Uterus (tissue), 3 donors: ENCODE measurements at regions not wholly inside any gene's neighbourhood (a gene's known extent, or its start where the extent isn't known, plus 50 kb on each side); places are given as distances from the start of the nearest gene placed in this dataset.

Experiments used
- DNase-seq, 2 donors: peaks; one replicate each; pipeline ENCODE4 v3.0.0-alpha.2; 2019 to 2020
- H3K27ac ChIP-seq, 2 donors: fragments of 200-600 bp; sonication (generic); 1 replicate in 1 of 2; 2 replicates in 1 of 2; pipeline ENCODE4 v1.5.1; 2016 to 2018
- H3K27me3 ChIP-seq, 2 donors: fragments of 200-600 bp; sonication (generic); one replicate each; pipeline ENCODE4 v1.5.1; 2018 to 2019; ENCODE audit warnings: control low read depth in 1 of 2
- H3K36me3 ChIP-seq, 2 donors: fragments of 200-600 bp; sonication (generic); one replicate each; pipeline ENCODE4 v1.5.1; 2019; ENCODE audit warnings: control low read depth in 1 of 2
- H3K4me1 ChIP-seq, 2 donors: fragments of 200-600 bp; sonication (generic); one replicate each; pipeline ENCODE4 v1.5.1; 2018 to 2019; ENCODE audit warnings: control low read depth in 1 of 2
- H3K4me3 ChIP-seq, 2 donors: fragments of 200-600 bp; sonication (generic); 1 replicate in 1 of 2; 2 replicates in 1 of 2; pipeline ENCODE4 v1.5.1; 2018 to 2019; ENCODE audit warnings: mild to moderate bottlenecking in 1 of 2
- H3K9me3 ChIP-seq, 2 donors: fragments of 200-600 bp; sonication (generic); one replicate each; pipeline ENCODE4 v1.5.1; 2019; ENCODE audit warnings: control low read depth in 1 of 2
- POLR2A ChIP-seq, 2 donors: fragments of 450-650 bp; IDR thresholded peaks; one replicate each; pipeline ENCODE4 v1.6.1; 2016; ENCODE audit warnings: antibody characterized with exemption in 2 of 2, mild to moderate bottlenecking in 1 of 2, moderate library complexity in 1 of 2
- intact Hi-C: fragments of 100-400 bp; cut with DNase I; formaldehyde crosslinking; loops from one replicate; pipeline ENCODE4 v1.15.1; 2023; ENCODE audit warnings: low total_unique reads
- TF ChIP-seq, protein P1 (sequence below), 4 experiments: fragments of 200-600 bp in 2 of 4; fragments of 450-650 bp in 2 of 4; sonication (generic) in 2 of 4; IDR thresholded peaks; one replicate each; pipeline ENCODE4 v1.5.1; 2016 to 2019; ENCODE audit warnings: antibody characterized with exemption in 4 of 4, mild to moderate bottlenecking in 2 of 4, moderate library complexity in 1 of 4
- donor health status: DM: yes; HTN: yes; CAD: no.

DNA sequence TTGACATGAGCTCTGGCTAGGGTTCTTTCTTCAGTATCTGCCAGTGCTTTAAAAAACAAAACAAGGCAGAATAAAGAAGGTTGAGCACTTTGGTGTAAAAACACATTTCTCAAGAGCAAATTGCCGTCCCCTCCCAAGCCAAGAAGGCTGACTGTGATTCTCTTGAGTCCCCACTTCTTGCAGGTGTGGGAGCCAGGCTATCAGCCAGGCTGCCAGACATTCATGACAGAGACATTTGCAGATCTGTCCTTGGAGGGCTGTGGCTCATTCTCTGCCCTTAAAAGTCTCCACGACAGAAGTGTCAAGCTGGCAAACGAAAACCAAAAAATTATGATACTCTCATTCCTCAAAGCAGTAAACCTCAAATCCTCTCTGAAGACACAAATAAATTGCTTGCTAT, 749.3 kb upstream of the HS6ST1 start:
- H3K4me1 ChIP-seq, result no peaks in the 10 kb centered on the region
- no peaks in the 10 kb centered on the region for H3K9me3 ChIP-seq
- H3K27me3 ChIP-seq, result no peaks in the 10 kb centered on the region
- H3K36me3 ChIP-seq, result no peaks in the 10 kb centered on the region
- H3K4me3 ChIP-seq, result no peak overlapping the region
- intact Hi-C loops, result no loop called here
- no peak for TF ChIP-seq POLR2A (IDR thresholded peaks at IDR 0.05)
- TF ChIP-seq, protein P1, sequence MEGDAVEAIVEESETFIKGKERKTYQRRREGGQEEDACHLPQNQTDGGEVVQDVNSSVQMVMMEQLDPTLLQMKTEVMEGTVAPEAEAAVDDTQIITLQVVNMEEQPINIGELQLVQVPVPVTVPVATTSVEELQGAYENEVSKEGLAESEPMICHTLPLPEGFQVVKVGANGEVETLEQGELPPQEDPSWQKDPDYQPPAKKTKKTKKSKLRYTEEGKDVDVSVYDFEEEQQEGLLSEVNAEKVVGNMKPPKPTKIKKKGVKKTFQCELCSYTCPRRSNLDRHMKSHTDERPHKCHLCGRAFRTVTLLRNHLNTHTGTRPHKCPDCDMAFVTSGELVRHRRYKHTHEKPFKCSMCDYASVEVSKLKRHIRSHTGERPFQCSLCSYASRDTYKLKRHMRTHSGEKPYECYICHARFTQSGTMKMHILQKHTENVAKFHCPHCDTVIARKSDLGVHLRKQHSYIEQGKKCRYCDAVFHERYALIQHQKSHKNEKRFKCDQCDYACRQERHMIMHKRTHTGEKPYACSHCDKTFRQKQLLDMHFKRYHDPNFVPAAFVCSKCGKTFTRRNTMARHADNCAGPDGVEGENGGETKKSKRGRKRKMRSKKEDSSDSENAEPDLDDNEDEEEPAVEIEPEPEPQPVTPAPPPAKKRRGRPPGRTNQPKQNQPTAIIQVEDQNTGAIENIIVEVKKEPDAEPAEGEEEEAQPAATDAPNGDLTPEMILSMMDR (IDR thresholded peaks at IDR 0.05), result no peak
- no peak for DNase-seq
- no peak overlapping the region for H3K27ac ChIP-seq

GRCh38 chr2:129068543-129068942, 749.9 kb upstream of the HS6ST1 start:
- no peaks in the 10 kb centered on the region for H3K27me3 ChIP-seq
- no peak for DNase-seq
- H3K27ac ChIP-seq, result no peak overlapping the region
- H3K9me3 ChIP-seq, result no peaks in the 10 kb centered on the region
- intact Hi-C loops, result no loop called here
- H3K4me3 ChIP-seq, result no peak overlapping the region
- H3K36me3 ChIP-seq, result no peaks in the 10 kb centered on the region
- no peak for TF ChIP-seq POLR2A (IDR thresholded peaks at IDR 0.05)
- TF ChIP-seq, protein P1 (IDR thresholded peaks at IDR 0.05), result no peak
- no peaks in the 10 kb centered on the region for H3K4me1 ChIP-seq

DNA sequence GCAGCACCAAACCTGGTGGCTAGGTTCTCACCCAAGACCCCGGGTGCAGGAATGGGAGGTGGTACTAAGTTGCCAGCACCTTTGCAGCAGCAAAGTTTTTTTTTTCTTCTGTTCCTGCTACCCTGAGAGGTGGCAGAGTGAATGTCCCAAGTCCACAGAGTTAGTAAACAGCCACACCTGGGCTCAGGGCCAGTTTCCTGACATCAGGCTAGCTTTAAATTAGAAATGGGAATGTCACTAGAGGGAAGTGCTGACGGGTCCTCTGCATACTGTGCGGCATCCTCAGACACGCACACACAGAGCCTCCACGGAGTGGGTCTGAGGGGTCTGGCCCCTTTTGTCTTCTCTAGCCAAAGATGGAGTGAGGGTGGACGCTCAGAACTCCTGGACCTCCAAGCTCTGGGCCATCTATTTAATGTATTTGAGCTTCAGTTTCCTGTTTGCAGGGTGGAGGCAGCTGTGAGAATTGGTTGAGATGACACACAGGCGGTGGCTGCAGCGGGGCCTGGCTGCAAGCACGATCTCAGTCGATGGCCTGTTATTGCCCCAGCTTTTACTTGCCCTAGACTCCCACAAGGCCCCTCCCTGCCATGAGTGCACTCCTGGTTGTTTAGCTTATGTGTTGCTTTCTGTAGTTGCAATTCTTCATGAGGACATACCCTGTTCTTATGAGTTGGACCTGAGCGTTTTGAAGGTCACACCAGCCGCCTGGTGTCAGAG, 751.4 kb upstream of the HS6ST1 start:
- no peak for DNase-seq
- Histone ChIP-seq H3K27me3 (no peaks in the 10 kb centered on the region), H3K4me3 (no peak overlapping the region), H3K9me3 (no peaks in the 10 kb centered on the region), H3K36me3 (no peaks in the 10 kb centered on the region), H3K4me1 (no peaks in the 10 kb centered on the region), H3K27ac (no peak overlapping the region)
- intact Hi-C loops, result no loop called here
- TF ChIP-seq POLR2A (IDR thresholded peaks at IDR 0.05), result no peak
- TF ChIP-seq, protein P1 (IDR thresholded peaks at IDR 0.05), result no peak

- Histone ChIP-seq H3K9me3 (no peaks in the 10 kb centered on the region), H3K4me3 (no peak overlapping the region), H3K36me3 (no peaks in the 10 kb centered on the region), H3K4me1 (no peaks in the 10 kb centered on the region), H3K27ac (no peak overlapping the region), H3K27me3 (no peaks in the 10 kb centered on the region)
- intact Hi-C loops, result no loop called here
- TF ChIP-seq, protein P1 (IDR thresholded peaks at IDR 0.05), result no peak
- no peak for TF ChIP-seq POLR2A (IDR thresholded peaks at IDR 0.05)
- DNase-seq, result no peak
These were observed 752.0 kb upstream of the HS6ST1 start for GRCh38 chr2:129070663-129071062.

GRCh38 chr2:129071531-129071930, 752.9 kb upstream of the HS6ST1 start:
- TF ChIP-seq, protein P1 (IDR thresholded peaks at IDR 0.05), result no peak
- no peak for TF ChIP-seq POLR2A (IDR thresholded peaks at IDR 0.05)
- H3K4me1 ChIP-seq, result no peaks in the 10 kb centered on the region
- DNase-seq, result no peak
- no peak overlapping the region for H3K4me3 ChIP-seq
- no peaks in the 10 kb centered on the region for H3K36me3 ChIP-seq
- no peaks in the 10 kb centered on the region for H3K9me3 ChIP-seq
- no peaks in the 10 kb centered on the region for H3K27me3 ChIP-seq
- H3K27ac ChIP-seq, result no peak overlapping the region
- intact Hi-C loops, result no loop called here
